WTC11 (cell line): ENCODE measurements at regions not wholly inside any gene's neighbourhood (a gene's known extent, or its start where the extent isn't known, plus 50 kb on each side); places are given as distances from the start of the nearest gene placed in this dataset.

Experiments used
- ATAC-seq: fragments of 200-7000 bp; cut with Tn5 transposase; 2 replicates; pipeline ENCODE4 v1.10.0; 2021; ENCODE audit warnings: mild to moderate bottlenecking, moderate library complexity
- CTCF ChIA-PET: fragments of 300-600 bp; sonication (Branson Sonifier 250); formaldehyde crosslinking; loops from one replicate; lab custom pipeline; 2021; ENCODE audit warnings: antibody characterized with exemption; lab: Charles Lee
- POLR2A ChIA-PET: fragments of 350-600 bp; sonication (Branson Sonifier 250); formaldehyde crosslinking; loops from one replicate; lab custom pipeline; 2021; ENCODE audit warnings: antibody characterized with exemption; lab: Charles Lee
- DNase-seq: peaks from one replicate; pipeline ENCODE4 v3.0.0; 2021; ENCODE audit warnings: low spot score
- H3K27ac Mint-ChIP-seq: 2 replicates; pipeline ENCODE4 v1.8.0; 2021; ENCODE audit warnings: mixed read lengths
- H3K27me3 Mint-ChIP-seq: 2 replicates; pipeline ENCODE4 v1.8.0; 2021; ENCODE audit warnings: low read depth, mild to moderate bottlenecking, moderate library complexity, mixed read lengths
- H3K36me3 Mint-ChIP-seq: 2 replicates; pipeline ENCODE4 v1.8.0; 2021; ENCODE audit warnings: mixed read lengths
- H3K4me1 Mint-ChIP-seq: 2 replicates; pipeline ENCODE4 v1.8.0; 2022; ENCODE audit warnings: mixed read lengths
- H3K4me3 Mint-ChIP-seq: 2 replicates; pipeline ENCODE4 v1.8.0; 2021; ENCODE audit warnings: mild to moderate bottlenecking, moderate library complexity, mixed read lengths
- H3K9me3 Mint-ChIP-seq: 2 replicates; pipeline ENCODE4 v1.8.0; 2021; ENCODE audit warnings: mixed read lengths
- AFF4 ChIP-seq: sonication (generic); formaldehyde crosslinking; IDR thresholded peaks from 2 replicates; pipeline ENCODE4 v1.8.1; 2023; ENCODE audit warnings: mild to moderate bottlenecking, missing genetic modification reagents, borderline replicate concordance
- ATF1 ChIP-seq: sonication (generic); formaldehyde crosslinking; IDR thresholded peaks from 2 replicates; pipeline ENCODE4 v1.8.1; 2023; ENCODE audit warnings: mild to moderate bottlenecking, moderate library complexity, missing genetic modification reagents
- ATF3 ChIP-seq: sonication (generic); formaldehyde crosslinking; conservative IDR thresholded peaks from 2 replicates; pipeline ENCODE4 v1.8.1; 2022; ENCODE audit warnings: mild to moderate bottlenecking, missing genetic modification reagents
- E2F1 ChIP-seq: sonication (generic); formaldehyde crosslinking; IDR thresholded peaks from 2 replicates; pipeline ENCODE4 v1.8.0; 2022; ENCODE audit warnings: mild to moderate bottlenecking, missing genetic modification reagents
- E2F4 ChIP-seq: sonication (generic); formaldehyde crosslinking; IDR thresholded peaks from 2 replicates; pipeline ENCODE4 v1.8.1; 2022; ENCODE audit warnings: low read depth, mild to moderate bottlenecking, moderate library complexity, missing genetic modification reagents, borderline replicate concordance
- ELF4 ChIP-seq: sonication (generic); formaldehyde crosslinking; IDR thresholded peaks from 2 replicates; pipeline ENCODE4 v1.8.1; 2022; ENCODE audit warnings: low read depth, mild to moderate bottlenecking, moderate library complexity, missing genetic modification reagents
- MAX ChIP-seq: sonication (generic); formaldehyde crosslinking; IDR thresholded peaks from 2 replicates; pipeline ENCODE4 v1.8.0; 2022; ENCODE audit warnings: mild to moderate bottlenecking, missing genetic modification reagents
- MXD4 ChIP-seq: fragments of 250-450 bp; sonication (Bioruptor Pico); IDR thresholded peaks from 2 replicates; pipeline ENCODE4 v1.8.0; 2021; ENCODE audit warnings: mild to moderate bottlenecking, moderate library complexity, borderline replicate concordance
- NFATC4 ChIP-seq: fragments of 250-450 bp; sonication (Bioruptor Pico); IDR thresholded peaks from 2 replicates; pipeline ENCODE4 v1.9.0; 2021; ENCODE audit warnings: mild to moderate bottlenecking
- NR3C1 ChIP-seq: sonication (generic); formaldehyde crosslinking; conservative IDR thresholded peaks from 2 replicates; pipeline ENCODE4 v1.8.1; 2023; ENCODE audit warnings: low read depth, mild to moderate bottlenecking, missing genetic modification reagents
- PREB ChIP-seq: sonication (generic); formaldehyde crosslinking; IDR thresholded peaks from 2 replicates; pipeline ENCODE4 v1.8.1; 2022; ENCODE audit warnings: mild to moderate bottlenecking, missing genetic modification reagents, moderate library complexity, borderline replicate concordance
- TCF7 ChIP-seq: sonication (generic); formaldehyde crosslinking; IDR thresholded peaks from 2 replicates; pipeline ENCODE4 v1.8.0; 2022; ENCODE audit warnings: mild to moderate bottlenecking, low read depth, missing genetic modification reagents, moderate library complexity
- TP53 ChIP-seq: sonication (generic); formaldehyde crosslinking; IDR thresholded peaks from 2 replicates; pipeline ENCODE4 v1.8.1; 2023; ENCODE audit warnings: mild to moderate bottlenecking, missing genetic modification reagents
- USF1 ChIP-seq: sonication (generic); formaldehyde crosslinking; IDR thresholded peaks from 2 replicates; pipeline ENCODE4 v1.8.0; 2022; ENCODE audit warnings: mild to moderate bottlenecking, missing genetic modification reagents
- USF2 ChIP-seq: sonication (generic); formaldehyde crosslinking; IDR thresholded peaks from 2 replicates; pipeline ENCODE4 v1.8.1; 2023; ENCODE audit warnings: mild to moderate bottlenecking, missing genetic modification reagents, moderate library complexity
- ZNF138 ChIP-seq: sonication (generic); formaldehyde crosslinking; conservative IDR thresholded peaks from 2 replicates; pipeline ENCODE4 v1.8.1; 2022; ENCODE audit warnings: mild to moderate bottlenecking, moderate library complexity, missing genetic modification reagents
- ZNF232 ChIP-seq: sonication (generic); formaldehyde crosslinking; IDR thresholded peaks from 2 replicates; pipeline ENCODE4 v1.8.0; 2022; ENCODE audit warnings: mild to moderate bottlenecking, missing genetic modification reagents
- ZNF416 ChIP-seq: fragments of 250-450 bp; sonication (Bioruptor Pico); IDR thresholded peaks from 2 replicates; pipeline ENCODE4 v1.9.0; 2021; ENCODE audit warnings: mild to moderate bottlenecking, inconsistent platforms
- ZNF512 ChIP-seq: sonication (generic); formaldehyde crosslinking; IDR thresholded peaks from 2 replicates; pipeline ENCODE4 v1.8.1; 2022; ENCODE audit warnings: missing genetic modification reagents, borderline replicate concordance

- TF ChIP-seq ATF3, result no peak
- no peak for TF ChIP-seq ZNF416 (CRISPR knock-in tag)
Observed at GRCh38 chr9:85185486-85186217, 516.1 kb downstream of the NTRK2 start (continued).

GRCh38 chr9:85182383-85182782, 512.9 kb downstream of the NTRK2 start:
- Mint-ChIP-seq H3K4me1 (peaks cover 21% of the 10 kb centered on the region), H3K27ac (no peak overlapping the region), H3K9me3 (no peaks in the 10 kb centered on the region), H3K4me3 (no peak overlapping the region), H3K27me3 (0 out of 2 replicates have a peak, but pooled peaks cover 3% of the 10 kb centered on the region), H3K36me3 (no peaks in the 10 kb centered on the region)
- no peak for TF ChIP-seq USF2 (CRISPR knock-in tag)
- TF ChIP-seq TP53 (CRISPR knock-in tag), result no peak
- TF ChIP-seq NFATC4 (CRISPR knock-in tag), result no peak
- no peak for TF ChIP-seq E2F4 (CRISPR knock-in tag)
- TF ChIP-seq PREB (CRISPR knock-in tag), result no peak
- TF ChIP-seq ZNF232 (CRISPR knock-in tag), result no peak
- no peak for TF ChIP-seq MXD4 (CRISPR knock-in tag)
- CTCF ChIA-PET, result no interaction called here
- DNase-seq (no peak), ATAC-seq (no peak)
- POLR2A ChIA-PET, result no interaction called here

- ChIA-PET POLR2A (interaction anchor here (0.5 kb wide), 1 partner anchor 40 kb away, joined by 4 read pairs; no protein-coding TSS in a partner anchor), CTCF (interaction anchor here (1.1 kb wide), 1 partner anchor 23 kb away, joined by 3 read pairs; no protein-coding TSS in a partner anchor)
- Mint-ChIP-seq H3K4me3 (no peak overlapping the region), H3K36me3 (no peaks in the 10 kb centered on the region), H3K4me1 (peaks cover 29% of the 10 kb centered on the region), H3K27ac (no peak overlapping the region), H3K9me3 (no peaks in the 10 kb centered on the region), H3K27me3 (0 out of 2 replicates have a peak, but pooled peaks cover 3% of the 10 kb centered on the region)
- DNase-seq (no peak), ATAC-seq (peak; percentile 82)
- TF ChIP-seq ATF1 (CRISPR knock-in tag) (no peak), NFATC4 (CRISPR knock-in tag) (no peak), TP53 (CRISPR knock-in tag) (no peak), ZNF512 (CRISPR knock-in tag) (no peak), E2F1 (CRISPR knock-in tag) (no peak), ZNF138 (CRISPR knock-in tag) (no peak), NR3C1 (no peak), USF1 (CRISPR knock-in tag) (no peak), ATF3 (no peak), ELF4 (CRISPR knock-in tag) (no peak), MAX (CRISPR knock-in tag) (no peak), TCF7 (CRISPR knock-in tag) (no peak), AFF4 (CRISPR knock-in tag) (no peak)
Observed at GRCh38 chr9:85178474-85178873, 508.9 kb downstream of the NTRK2 start.
